22Rv1 (cell line): ENCODE measurements at regions not wholly inside any gene's neighbourhood (a gene's known extent, or its start where the extent isn't known, plus 50 kb on each side); places are given as distances from the start of the nearest gene placed in this dataset.

Source experiments
- H3K27ac ChIP-seq: fragments of 450-650 bp; 2 replicates; pipeline ENCODE4 v1.5.1; 2017
- ZFX ChIP-seq: fragments of 450-650 bp; IDR thresholded peaks from 2 replicates; pipeline ENCODE4 v1.6.1; 2017; ENCODE audit warnings: antibody characterized with exemption, borderline replicate concordance
- TF ChIP-seq, protein P1 (sequence below): fragments of 450-650 bp; IDR thresholded peaks from 2 replicates; pipeline ENCODE4 v1.5.1; 2017; ENCODE audit warnings: mild to moderate bottlenecking

GRCh38 chr5:12269164-12269563, 364.9 kb upstream of the CTNND2 start:
- no peak overlapping the region for H3K27ac ChIP-seq
- TF ChIP-seq, protein P1, sequence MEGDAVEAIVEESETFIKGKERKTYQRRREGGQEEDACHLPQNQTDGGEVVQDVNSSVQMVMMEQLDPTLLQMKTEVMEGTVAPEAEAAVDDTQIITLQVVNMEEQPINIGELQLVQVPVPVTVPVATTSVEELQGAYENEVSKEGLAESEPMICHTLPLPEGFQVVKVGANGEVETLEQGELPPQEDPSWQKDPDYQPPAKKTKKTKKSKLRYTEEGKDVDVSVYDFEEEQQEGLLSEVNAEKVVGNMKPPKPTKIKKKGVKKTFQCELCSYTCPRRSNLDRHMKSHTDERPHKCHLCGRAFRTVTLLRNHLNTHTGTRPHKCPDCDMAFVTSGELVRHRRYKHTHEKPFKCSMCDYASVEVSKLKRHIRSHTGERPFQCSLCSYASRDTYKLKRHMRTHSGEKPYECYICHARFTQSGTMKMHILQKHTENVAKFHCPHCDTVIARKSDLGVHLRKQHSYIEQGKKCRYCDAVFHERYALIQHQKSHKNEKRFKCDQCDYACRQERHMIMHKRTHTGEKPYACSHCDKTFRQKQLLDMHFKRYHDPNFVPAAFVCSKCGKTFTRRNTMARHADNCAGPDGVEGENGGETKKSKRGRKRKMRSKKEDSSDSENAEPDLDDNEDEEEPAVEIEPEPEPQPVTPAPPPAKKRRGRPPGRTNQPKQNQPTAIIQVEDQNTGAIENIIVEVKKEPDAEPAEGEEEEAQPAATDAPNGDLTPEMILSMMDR, result no peak
- TF ChIP-seq ZFX, result no peak

GRCh38 chr5:12258549-12258948, 354.3 kb upstream of the CTNND2 start:
- no peak overlapping the region for H3K27ac ChIP-seq
- no peak for TF ChIP-seq ZFX
- TF ChIP-seq, protein P1, result no peak

- TF ChIP-seq ZFX, result no peak
- TF ChIP-seq, protein P1, result no peak
- H3K27ac ChIP-seq, result no peak overlapping the region
Observed at GRCh38 chr5:12250454-12250853, 346.2 kb upstream of the CTNND2 start.

DNA sequence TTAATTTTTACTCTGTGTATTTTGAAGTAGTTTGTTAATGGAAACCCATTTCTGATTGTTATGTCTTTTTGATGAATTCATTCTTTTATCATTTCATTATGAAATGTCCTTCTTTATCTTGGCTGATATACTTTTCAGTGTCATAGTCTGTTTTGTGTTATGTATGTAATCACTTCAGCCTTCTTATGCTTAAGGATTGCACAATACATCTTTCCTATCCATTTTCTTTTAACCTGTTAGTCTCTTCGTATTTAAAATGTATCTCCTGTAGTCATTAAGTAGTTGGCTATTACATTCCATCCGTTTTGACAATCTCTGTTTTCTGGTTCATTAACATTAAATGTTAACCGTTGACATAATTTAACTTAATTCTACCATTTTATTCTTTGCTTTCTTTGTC, 344.6 kb upstream of the CTNND2 start:
- no peak for TF ChIP-seq ZFX
- TF ChIP-seq, protein P1, result no peak
- H3K27ac ChIP-seq, result no peak overlapping the region

DNA sequence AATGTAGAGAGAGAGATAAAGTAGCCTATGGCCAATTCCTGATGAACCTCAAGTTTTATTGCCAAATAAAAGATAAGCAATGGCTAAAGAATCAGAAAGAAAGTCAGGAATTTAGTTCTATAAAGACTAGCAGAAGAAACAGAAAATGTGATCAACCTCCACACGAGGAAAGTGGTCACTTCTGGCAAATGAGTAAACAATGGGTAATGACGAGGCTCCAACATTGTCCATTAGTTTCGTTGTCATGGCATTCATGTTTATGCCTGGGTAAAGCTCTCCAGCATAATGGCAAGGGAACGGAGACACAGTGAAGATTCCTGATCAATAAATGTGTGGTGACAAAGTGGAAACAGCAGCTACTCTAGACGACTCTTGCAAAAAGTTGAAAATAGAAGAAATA, 341.8 kb upstream of the CTNND2 start:
- TF ChIP-seq ZFX, result no peak
- TF ChIP-seq, protein P1, result no peak
- no peak overlapping the region for H3K27ac ChIP-seq

DNA sequence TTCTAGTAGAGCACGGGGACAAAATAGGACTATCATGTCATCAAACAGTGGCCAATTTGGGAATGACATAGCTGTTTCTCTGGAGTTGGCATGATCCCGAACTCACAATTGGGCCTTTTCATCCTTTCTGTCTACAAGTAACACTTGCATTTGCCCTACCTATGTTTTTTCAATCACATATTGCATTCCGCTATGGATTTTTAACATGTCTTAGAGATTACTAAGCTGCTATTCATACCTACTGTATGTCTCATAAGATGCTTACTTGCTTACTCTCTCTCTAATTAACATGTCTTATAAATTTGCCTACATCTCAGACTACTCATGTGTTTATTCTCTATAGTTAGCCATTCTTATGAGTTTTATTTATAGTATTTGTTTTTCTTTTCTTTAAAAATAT, 341.2 kb upstream of the CTNND2 start:
- no peak overlapping the region for H3K27ac ChIP-seq
- TF ChIP-seq, protein P1, result no peak
- TF ChIP-seq ZFX, result no peak

GRCh38 chr5:12242950-12243888, 339.0 kb upstream of the CTNND2 start:
- no peak for TF ChIP-seq ZFX
- TF ChIP-seq, protein P1, result no peak
- H3K27ac ChIP-seq, result no peak overlapping the region
